HepG2 (cell line): ENCODE measurements at regions not wholly inside any gene's neighbourhood (a gene's known extent, or its start where the extent isn't known, plus 50 kb on each side); places are given as distances from the start of the nearest gene placed in this dataset.

Source experiments
- ATAC-seq: fragments of 200-7000 bp; cut with Tn5 transposase; 3 replicates; pipeline ENCODE4 v1.9.1; 2020; ENCODE audit warnings: mild to moderate bottlenecking, moderate library complexity
- BruUV-seq: library from RNA; stranded (reverse); fragments of 400-500 nt; replicated peaks from 2 replicates; lab custom pipeline; 2021; lab: Mats Ljungman, UMichigan
- CTCF ChIA-PET: fragments of 300-600 bp; formaldehyde crosslinking; extraction: SDS; loops from one replicate; lab custom pipeline; 2021; ENCODE audit warnings: low total read pairs, inconsistent platforms, low intra/inter-chr PET ratio; lab: Yijun Ruan, JAX
- POLR2A ChIA-PET: fragments of 350-600 bp; sonication (Branson Sonifier 250); formaldehyde crosslinking; loops from one replicate; lab custom pipeline; 2020; ENCODE audit warnings: antibody characterized with exemption, inconsistent platforms; lab: Yijun Ruan, JAX
- DNase-seq: peaks from one replicate; pipeline ENCODE4 v3.0.0-alpha.2; 2015; ENCODE audit warnings: low spot score
- FAIRE-seq: peaks from 3 replicates; lab custom pipeline; 2011; peaks lifted over from hg19 to GRCh38; lab: Jason Lieb, UNC
- H2AFZ ChIP-seq: one replicate; pipeline ENCODE4 v1.6.1; 2011; ENCODE audit warnings: low read length, inconsistent platforms
- H3K27ac ChIP-seq: fragments of 300-600 bp; 3 replicates; pipeline ENCODE4 v1.8.0; 2011; ENCODE audit warnings: mixed run types, mild to moderate bottlenecking, mixed read lengths, low read length, inconsistent platforms; ENCODE audit not compliant: insufficient read depth; ENCODE audit errors: extremely low read length
- H3K27me3 ChIP-seq, 2 experiments: fragments of 200-600 bp in 1 of 2; 2 replicates in 1 of 2; 3 replicates in 1 of 2; pipeline versions ENCODE4 v1.6.0 to v1.8.0; 2011; ENCODE audit warnings: low read length in 2 of 2, mild to moderate bottlenecking in 2 of 2, moderate library complexity in 2 of 2, inconsistent platforms in 1 of 2; ENCODE audit not compliant: insufficient read depth in 2 of 2, control insufficient read depth in 1 of 2
- H3K36me3 ChIP-seq, 2 experiments: fragments of 200-600 bp in 1 of 2; replicated peaks in 1 of 2; 2 replicates in 1 of 2; 3 replicates in 1 of 2; pipeline versions ENCODE4 v1.5.1 to v1.8.0; 2011; ENCODE audit warnings: low read length in 2 of 2, inconsistent platforms in 1 of 2; ENCODE audit not compliant: insufficient read depth in 2 of 2, control insufficient read depth in 1 of 2
- H3K4me1 ChIP-seq: 2 replicates; pipeline ENCODE4 v1.5.1; 2012; ENCODE audit warnings: low read length, inconsistent platforms; ENCODE audit not compliant: insufficient read depth
- H3K4me2 ChIP-seq: 2 replicates; pipeline ENCODE4 v1.6.0; 2011; ENCODE audit warnings: low read depth, low read length, inconsistent platforms
- H3K4me3 ChIP-seq, 3 experiments: fragments of 200-600 bp in 1 of 3; sonication (generic), shearing (Covaris generic) in 1 of 3; replicated peaks in 1 of 3; 2 replicates each; pipeline ENCODE4 v1.5.1; 2011 to 2016; ENCODE audit warnings: low read length in 3 of 3, inconsistent platforms in 2 of 3, low read depth in 2 of 3, mild to moderate bottlenecking in 2 of 3, control low read depth in 1 of 3, mixed read lengths in 1 of 3; ENCODE audit not compliant: insufficient read depth in 1 of 3
- H3K79me2 ChIP-seq: one replicate; pipeline ENCODE4 v1.6.1; 2011; ENCODE audit warnings: low read length, inconsistent platforms; ENCODE audit not compliant: insufficient read depth
- H3K9ac ChIP-seq: 2 replicates; pipeline ENCODE4 v1.6.0; 2011; ENCODE audit warnings: mild to moderate bottlenecking, low read depth, low read length, inconsistent platforms; ENCODE audit not compliant: insufficient read depth
- H3K9me3 ChIP-seq: 2 replicates; pipeline ENCODE4 v1.5.1; 2012; ENCODE audit warnings: mild to moderate bottlenecking, low read length
- H4K20me1 ChIP-seq: 2 replicates; pipeline ENCODE4 v1.6.0; 2011; ENCODE audit warnings: inconsistent platforms, mild to moderate bottlenecking, low read length, moderate library complexity; ENCODE audit not compliant: insufficient read depth
- BORCS8-MEF2B ChIP-seq: sonication (generic); formaldehyde crosslinking; IDR thresholded peaks from 2 replicates; pipeline ENCODE4 v1.8.0; 2022; ENCODE audit warnings: mild to moderate bottlenecking, missing genetic modification reagents
- HNF1A ChIP-seq, 2 experiments: sonication (generic) in 1 of 2; formaldehyde crosslinking in 1 of 2; IDR thresholded peaks; 2 replicates each; pipeline versions ENCODE4 v1.4.0 to v1.6.1; 2016 to 2020; ENCODE audit warnings: borderline replicate concordance in 1 of 2, low read depth in 1 of 2, mild to moderate bottlenecking in 1 of 2, missing genetic modification reagents in 1 of 2
- PPARG ChIP-seq: conservative IDR thresholded peaks from 2 replicates; pipeline ENCODE4 v1.6.1; 2016; ENCODE audit warnings: missing biosample characterization, missing genetic modification reagents
- PRMT3 ChIP-seq: sonication (generic); formaldehyde crosslinking; IDR thresholded peaks from 2 replicates; pipeline ENCODE4 v1.8.1; 2022; ENCODE audit warnings: low read depth, mild to moderate bottlenecking, moderate library complexity, missing genetic modification reagents, borderline replicate concordance
- RBFOX2 ChIP-seq: fragments of 200-400 bp; formaldehyde crosslinking; IDR thresholded peaks from 2 replicates; pipeline ENCODE4 v1.6.1; 2017; ENCODE audit warnings: low read depth, mild to moderate bottlenecking, low read length
- REST ChIP-seq, 2 experiments: IDR thresholded peaks; 2 replicates each; pipeline ENCODE4 v1.6.1; 2011 to 2012; ENCODE audit warnings: low read length in 2 of 2, borderline replicate concordance in 1 of 2, low read depth in 1 of 2, mild to moderate bottlenecking in 1 of 2, moderate library complexity in 1 of 2
- RFX3 ChIP-seq: IDR thresholded peaks from 2 replicates; pipeline ENCODE4 v1.6.1; 2016; ENCODE audit warnings: missing biosample characterization, missing genetic modification reagents
- SRY ChIP-seq: sonication (generic); formaldehyde crosslinking; IDR thresholded peaks from 2 replicates; pipeline ENCODE4 v1.8.0; 2022; ENCODE audit warnings: mild to moderate bottlenecking, missing genetic modification reagents
- TBX2 ChIP-seq: sonication (generic); formaldehyde crosslinking; IDR thresholded peaks from 2 replicates; pipeline ENCODE4 v1.5.0; 2020; ENCODE audit warnings: missing genetic modification reagents, mild to moderate bottlenecking, borderline replicate concordance
- ZNF101 ChIP-seq: sonication (generic); formaldehyde crosslinking; IDR thresholded peaks from 2 replicates; pipeline ENCODE4 v1.4.0; 2020; ENCODE audit warnings: mild to moderate bottlenecking, low read depth, missing genetic modification reagents, borderline replicate concordance
- ZNF619 ChIP-seq: sonication (generic); formaldehyde crosslinking; IDR thresholded peaks from 2 replicates; pipeline ENCODE4 v1.4.0; 2020; ENCODE audit warnings: mild to moderate bottlenecking, missing genetic modification reagents
- WGBS: methylation state at CpG from one replicate; pipeline ENCODE4 v1.1.6; 2017; ENCODE audit warnings: low lambda C conversion rate; 5-methylcytosine and 5-hydroxymethylcytosine counted together
- in situ Hi-C: cut with HindIII; loops from 2 replicates; pipeline ENCODE4 v1.10.0; 2017; ENCODE audit warnings: low pct_unique_long_range_greater_than_20kb; ENCODE audit not compliant: extremely low pct_ligation_motif_present
- intact Hi-C: fragments of 100-400 bp; cut with micrococcal nuclease; formaldehyde crosslinking; loops from one replicate; pipeline ENCODE4 v1.10.0; 2022; ENCODE audit not compliant: unreplicated experiment

- no peak for TF ChIP-seq PRMT3
- TF ChIP-seq ZNF619 (CRISPR knock-in tag), result no peak
- no peak for TF ChIP-seq TBX2 (CRISPR knock-in tag)
Measured at GRCh38 chr21:18521204-18521603, 117.6 kb upstream of the TMPRSS15 start (continued).

GRCh38 chr21:18522181-18522972, 118.8 kb upstream of the TMPRSS15 start:
- peaks cover 89% of the 10 kb centered on the region for H3K9me3 ChIP-seq
- no peak for TF ChIP-seq RFX3
- no peak for TF ChIP-seq RBFOX2
- TF ChIP-seq ZNF101 (CRISPR knock-in tag), result no peak
- no peak for TF ChIP-seq REST (IDR thresholded peaks at IDR 0.05; ENCODE audit: borderline replicate concordance in 1 of 2, low read depth in 1 of 2, low read length in 2 of 2)
- no peak for TF ChIP-seq SRY (CRISPR knock-in tag)
- no peak for TF ChIP-seq BORCS8-MEF2B (CRISPR knock-in tag)
- no peak for TF ChIP-seq PPARG
- no peak for TF ChIP-seq HNF1A (IDR thresholded peaks at IDR 0.05; ENCODE audit: low read depth)
- no peak for TF ChIP-seq HNF1A (CRISPR knock-in tag; IDR thresholded peaks at IDR 0.05; ENCODE audit: borderline replicate concordance)
- TF ChIP-seq, all 625 proteins: peak for 0
- H3K27ac ChIP-seq, result no peak overlapping the region
- no peak overlapping the region for H3K9ac ChIP-seq
- no TSS peak for BruUV-seq
- intact Hi-C loops (no loop called here), in situ Hi-C loops (no loop called here)
- no peak overlapping the region for H2AFZ ChIP-seq
- CTCF ChIA-PET, result no interaction called here
- no peaks in the 10 kb centered on the region for H4K20me1 ChIP-seq
- no peak for FAIRE-seq
- H3K4me2 ChIP-seq, result no peak overlapping the region
- no peaks in the 10 kb centered on the region for H3K79me2 ChIP-seq
- H3K4me3 ChIP-seq, result no peak overlapping the region
- no peaks in the 10 kb centered on the region for H3K36me3 ChIP-seq
- DNase-seq, result no peak
- 17% methylated on average over 7 of the region's 7 CpGs for WGBS
- H3K27me3 ChIP-seq, result no peaks in the 10 kb centered on the region
- POLR2A ChIA-PET, result no interaction called here
- ATAC-seq, result no peak
- no peaks in the 10 kb centered on the region for H3K4me1 ChIP-seq
